ENCODE measurements at regions not wholly inside any gene's neighbourhood (a gene's known extent, or its start where the extent isn't known, plus 50 kb on each side); places are given as distances from the start of the nearest gene placed in this dataset.

DNA sequence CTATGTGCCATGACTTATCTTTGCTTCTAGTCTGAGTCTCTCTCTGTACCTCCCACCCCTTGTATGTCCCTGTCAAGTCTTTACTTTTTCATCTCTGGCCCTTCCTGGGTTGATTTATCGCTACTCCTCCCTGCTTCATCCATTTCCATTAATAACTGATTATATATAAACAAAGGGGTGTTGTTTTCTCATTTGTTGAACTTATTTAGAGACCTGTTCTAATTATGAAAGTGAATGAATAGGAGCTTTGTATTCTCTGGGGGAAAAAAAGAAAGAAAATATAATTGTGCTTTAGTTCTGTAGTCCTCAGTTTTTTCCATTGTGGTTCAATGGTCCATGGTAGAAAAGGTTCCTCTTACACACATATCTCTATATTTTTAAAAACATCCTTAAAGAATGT is 328.9 kb upstream of the PPP2R3A start:
- no peak for TF ChIP-seq MXI1 (IDR thresholded peaks at IDR 0.05; ENCODE audit: borderline replicate concordance, low read depth, low read length)
- TF ChIP-seq, protein P1, sequence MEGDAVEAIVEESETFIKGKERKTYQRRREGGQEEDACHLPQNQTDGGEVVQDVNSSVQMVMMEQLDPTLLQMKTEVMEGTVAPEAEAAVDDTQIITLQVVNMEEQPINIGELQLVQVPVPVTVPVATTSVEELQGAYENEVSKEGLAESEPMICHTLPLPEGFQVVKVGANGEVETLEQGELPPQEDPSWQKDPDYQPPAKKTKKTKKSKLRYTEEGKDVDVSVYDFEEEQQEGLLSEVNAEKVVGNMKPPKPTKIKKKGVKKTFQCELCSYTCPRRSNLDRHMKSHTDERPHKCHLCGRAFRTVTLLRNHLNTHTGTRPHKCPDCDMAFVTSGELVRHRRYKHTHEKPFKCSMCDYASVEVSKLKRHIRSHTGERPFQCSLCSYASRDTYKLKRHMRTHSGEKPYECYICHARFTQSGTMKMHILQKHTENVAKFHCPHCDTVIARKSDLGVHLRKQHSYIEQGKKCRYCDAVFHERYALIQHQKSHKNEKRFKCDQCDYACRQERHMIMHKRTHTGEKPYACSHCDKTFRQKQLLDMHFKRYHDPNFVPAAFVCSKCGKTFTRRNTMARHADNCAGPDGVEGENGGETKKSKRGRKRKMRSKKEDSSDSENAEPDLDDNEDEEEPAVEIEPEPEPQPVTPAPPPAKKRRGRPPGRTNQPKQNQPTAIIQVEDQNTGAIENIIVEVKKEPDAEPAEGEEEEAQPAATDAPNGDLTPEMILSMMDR (conservative IDR thresholded peaks at IDR 0.05; ENCODE audit: low read depth, low read length): no peak
- TF ChIP-seq CEBPB (IDR thresholded peaks at IDR 0.05; ENCODE audit: low read depth, low read length): no peak
- no peak for TF ChIP-seq RAD21 (IDR thresholded peaks at IDR 0.05; ENCODE audit: low read length)
- TF ChIP-seq POLR2A (IDR thresholded peaks at IDR 0.05; ENCODE audit: low read depth, low read length): no peak
- TF ChIP-seq MAFK (IDR thresholded peaks at IDR 0.05; ENCODE audit: low read depth, low read length): no peak
- intact Hi-C loops (cut with micrococcal nuclease) (no loop called here), dilution Hi-C loops (cut with HindIII; ENCODE audit: low sequenced_read_pairs, unreplicated experiment) (no loop called here), in situ Hi-C loops (cut with MboI; ENCODE audit: low sequenced_read_pairs) (no loop called here)
- ATAC-seq (ENCODE audit: low read depth) (no peak), DNase-seq (no peak)
- no peak overlapping the region for H3K27ac ChIP-seq (ENCODE audit: insufficient read depth, low read length)
- no peak overlapping the region for H2AFZ ChIP-seq (replicated peaks; ENCODE audit: low read length, poor library complexity)
- H2BK5ac ChIP-seq (ENCODE audit: low read depth, low read length, poor library complexity, severe bottlenecking): no peak overlapping the region
- no TSS peak for BruUV-seq (replicated peaks)
- no peaks in the 10 kb centered on the region for H3K9me1 ChIP-seq (ENCODE audit: insufficient read depth, low read length)
- H4K5ac ChIP-seq (ENCODE audit: low read depth, low read length): no peak overlapping the region
- H2AK5ac ChIP-seq (ENCODE audit: low read depth, low read length): no peak overlapping the region
- no CpG with 5 or more reads among the region's 1 CpG for WGBS, 2 experiments (ENCODE audit: extremely low coverage in 2 of 2, insufficient read length in 1 of 2)
- no peak overlapping the region for H3K4me2 ChIP-seq (ENCODE audit: low read depth, low read length)
- no peak overlapping the region for H3K23ac ChIP-seq (ENCODE audit: low read depth, low read length)
- H4K91ac ChIP-seq (ENCODE audit: insufficient read depth, low read depth, low read length): no peak overlapping the region
- H4K8ac ChIP-seq (ENCODE audit: low read depth in 2 of 2, low read length in 2 of 2): no peak overlapping the region
- H4K20me1 ChIP-seq (ENCODE audit: insufficient read depth, low read length): no peaks in the 10 kb centered on the region
- peaks cover 3% of the 10 kb centered on the region; the same call in 1 of the 2 replicates for H3K9me3 ChIP-seq (ENCODE audit: control insufficient read depth, insufficient read depth, low read length)
- ChIA-PET CTCF (no interaction called here), POLR2A (ENCODE audit: unreplicated experiment) (no interaction called here)
- H2AK9ac ChIP-seq (replicated peaks; ENCODE audit: low read depth, low read length, poor library complexity): no peak overlapping the region
- no peaks in the 10 kb centered on the region for H3K4me1 ChIP-seq (ENCODE audit: control insufficient read depth, insufficient read depth, low read length)
- no peak overlapping the region for H3K9ac ChIP-seq (ENCODE audit: low read depth, low read length)
- no peaks in the 10 kb centered on the region for H3K36me3 ChIP-seq (ENCODE audit: control insufficient read depth, insufficient read depth, low read length)
- H2BK15ac ChIP-seq (ENCODE audit: low read depth, low read length): no peak overlapping the region
- no peaks in the 10 kb centered on the region for H3K79me1 ChIP-seq (ENCODE audit: low read depth in 1 of 2, low read length in 2 of 2)
- H2BK120ac ChIP-seq (ENCODE audit: low read depth, low read length): no peak overlapping the region
- no peak overlapping the region for H3K4ac ChIP-seq (ENCODE audit: low read depth, low read length)
- no peaks in the 10 kb centered on the region for H3K27me3 ChIP-seq (ENCODE audit: control insufficient read depth, insufficient read depth, low read length)
- no peak overlapping the region for H3K56ac ChIP-seq (ENCODE audit: extremely low read depth, insufficient read depth, low read length)
- no peak overlapping the region for H3K18ac ChIP-seq (ENCODE audit: low read depth, low read length)
- no peak overlapping the region for H2BK20ac ChIP-seq (ENCODE audit: low read depth, low read length)
- H3K4me3 ChIP-seq (ENCODE audit: insufficient read depth, low read depth, low read length): no peak overlapping the region
- H3K14ac ChIP-seq (replicated peaks; ENCODE audit: low read depth, low read length): no peak overlapping the region
